ENCODE measurements at regions not wholly inside any gene's neighbourhood (a gene's known extent, or its start where the extent isn't known, plus 50 kb on each side); places are given as distances from the start of the nearest gene placed in this dataset.
A peak's percentile ranks its signal among the peaks of the same experiment; 100 is the strongest.
"Not testable (repeated sequence)": the region's sequence is repeated elsewhere in the genome, so short reads cannot be mapped to it uniquely, and the experiment has no call there.

- no peak for TF ChIP-seq GATA1 (IDR thresholded peaks at IDR 0.05; ENCODE audit: low read depth, low read length)
- no peak for TF ChIP-seq POLR2A (IDR thresholded peaks at IDR 0.05; ENCODE audit: low read length)
- DNase-seq, result no peak
Measured at GRCh38 chr13:38415233-38415632, 65.6 kb downstream of the UFM1 start.

GRCh38 chr13:38417241-38417640 lies 67.6 kb downstream of the UFM1 start:
- DNase-seq, result no peak
- no peak for TF ChIP-seq GATA1 (IDR thresholded peaks at IDR 0.05; ENCODE audit: low read depth, low read length)
- no peak for TF ChIP-seq POLR2A (IDR thresholded peaks at IDR 0.05; ENCODE audit: low read length)

DNA sequence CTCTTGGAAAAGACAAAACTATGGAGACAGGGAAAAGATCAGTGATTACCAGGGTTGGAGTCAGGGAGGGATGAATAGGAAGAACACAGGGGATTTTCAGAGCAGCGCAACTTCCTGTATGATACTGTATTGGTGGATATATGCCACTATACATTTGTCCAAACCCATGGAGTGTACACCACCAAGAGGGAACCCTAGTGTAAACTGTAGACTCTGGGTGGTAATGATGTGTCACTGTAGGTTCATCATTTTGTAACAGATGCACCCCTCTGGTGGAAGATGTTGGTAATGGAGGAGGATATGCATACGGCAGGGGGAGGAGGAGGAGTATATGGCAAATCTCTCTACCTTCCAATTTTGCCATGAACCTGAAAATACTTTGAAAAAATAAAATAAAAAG lies 68.1 kb downstream of the UFM1 start:
- DNase-seq, result peak; percentile 6 to 28

DNA sequence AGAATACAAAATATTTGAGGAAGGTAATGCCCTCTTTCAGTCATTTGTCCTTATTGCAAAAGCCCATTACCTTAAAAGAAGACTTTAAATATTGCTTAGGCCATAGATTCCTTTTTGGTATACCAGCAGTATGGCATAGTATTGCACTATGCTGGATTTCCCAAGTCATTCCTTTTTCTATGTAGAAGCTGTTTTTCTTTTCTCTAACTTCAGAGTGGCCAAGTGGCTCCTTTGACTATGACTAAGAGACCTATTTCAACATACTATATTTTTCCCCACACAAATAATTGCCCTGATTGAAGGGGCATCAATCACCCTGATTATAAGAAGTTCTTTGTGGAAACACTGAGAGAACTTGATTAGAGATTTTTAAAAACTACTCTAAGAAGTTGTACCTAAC lies 68.6 kb downstream of the UFM1 start:
- DNase-seq, result no peak
- no peak for TF ChIP-seq GATA1 (IDR thresholded peaks at IDR 0.05; ENCODE audit: low read depth, low read length)
- no peak for TF ChIP-seq POLR2A (IDR thresholded peaks at IDR 0.05; ENCODE audit: low read length)

More for the DNA sequence above, 68.1 kb downstream of the UFM1 start:
- TF ChIP-seq POLR2A (IDR thresholded peaks at IDR 0.05; ENCODE audit: low read length) (no peak), GATA1 (IDR thresholded peaks at IDR 0.05; ENCODE audit: low read depth, low read length) (no peak)

DNA sequence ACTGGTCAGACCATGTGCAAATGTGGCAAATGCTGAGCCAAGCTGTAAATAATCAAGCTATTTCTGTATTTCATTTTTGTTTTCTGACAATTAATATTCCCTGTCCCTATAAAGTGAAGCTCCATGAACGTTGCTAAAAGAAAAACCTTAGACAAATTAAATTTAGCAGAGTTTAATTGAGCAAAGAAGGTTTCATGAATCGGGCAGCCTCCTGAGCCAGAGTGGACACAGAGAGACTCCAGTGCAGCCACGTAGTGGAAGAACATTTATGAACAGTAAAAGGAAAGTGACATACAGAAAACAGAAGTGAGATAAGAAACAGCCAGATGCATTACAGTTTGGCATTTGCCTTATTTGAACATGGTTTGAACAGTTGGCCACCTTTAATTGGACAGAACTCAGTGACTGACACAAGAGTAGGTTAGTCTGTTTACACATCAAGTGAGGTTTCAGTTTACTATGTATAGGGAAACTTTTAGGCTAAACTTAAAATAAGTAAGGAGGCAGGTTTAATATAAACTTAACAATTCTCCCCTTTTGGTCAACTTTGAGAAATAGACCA lies 69.7 kb downstream of the UFM1 start:
- no peak for DNase-seq
- TF ChIP-seq GATA1 (IDR thresholded peaks at IDR 0.05; ENCODE audit: low read depth, low read length) (no peak), POLR2A (IDR thresholded peaks at IDR 0.05; ENCODE audit: low read length) (no peak)

- DNase-seq, result no peak
- TF ChIP-seq POLR2A (IDR thresholded peaks at IDR 0.05; ENCODE audit: low read length) (no peak), GATA1 (IDR thresholded peaks at IDR 0.05; ENCODE audit: low read depth, low read length) (no peak)
Measured at GRCh38 chr13:38421590-38422560, 72.2 kb downstream of the UFM1 start.

GRCh38 chr13:38429916-38430315 lies 80.3 kb downstream of the UFM1 start:
- no peak for TF ChIP-seq POLR2A (IDR thresholded peaks at IDR 0.05; ENCODE audit: low read length)
- no peak for TF ChIP-seq GATA1 (IDR thresholded peaks at IDR 0.05; ENCODE audit: low read depth, low read length)

GRCh38 chr13:38430796-38431195 lies 81.1 kb downstream of the UFM1 start:
- TF ChIP-seq GATA1 (IDR thresholded peaks at IDR 0.05; ENCODE audit: low read depth, low read length), result no peak
- TF ChIP-seq POLR2A (IDR thresholded peaks at IDR 0.05; ENCODE audit: low read length), result no peak
- no peak for DNase-seq

More at GRCh38 chr13:38429916-38430315, 80.3 kb downstream of the UFM1 start:
- no peak for DNase-seq

GRCh38 chr13:38440666-38441065 lies 91.0 kb downstream of the UFM1 start:
- TF ChIP-seq POLR2A (IDR thresholded peaks at IDR 0.05; ENCODE audit: low read length) (no peak), GATA1 (IDR thresholded peaks at IDR 0.05; ENCODE audit: low read depth, low read length) (no peak)
- no peak for DNase-seq

DNA sequence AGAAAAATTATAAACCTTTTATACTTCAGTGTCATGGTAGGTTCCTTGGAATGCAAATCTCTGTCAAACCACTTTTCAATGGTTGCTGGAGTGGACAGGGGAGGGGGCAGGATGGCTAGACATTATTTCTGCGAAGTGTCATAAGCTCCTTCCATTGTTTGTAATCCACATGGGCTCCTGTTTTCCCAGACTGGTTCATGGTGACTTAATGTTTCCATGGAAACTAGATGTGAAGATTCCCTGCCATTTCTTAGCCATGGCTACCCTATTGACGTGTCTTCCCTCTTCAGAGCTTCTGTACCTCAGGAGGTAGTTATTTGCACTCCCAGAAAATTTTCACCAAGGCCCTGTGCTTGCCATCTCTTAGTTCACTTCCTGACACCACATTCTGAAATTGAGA lies 95.3 kb downstream of the UFM1 start:
- no peak for DNase-seq

DNA sequence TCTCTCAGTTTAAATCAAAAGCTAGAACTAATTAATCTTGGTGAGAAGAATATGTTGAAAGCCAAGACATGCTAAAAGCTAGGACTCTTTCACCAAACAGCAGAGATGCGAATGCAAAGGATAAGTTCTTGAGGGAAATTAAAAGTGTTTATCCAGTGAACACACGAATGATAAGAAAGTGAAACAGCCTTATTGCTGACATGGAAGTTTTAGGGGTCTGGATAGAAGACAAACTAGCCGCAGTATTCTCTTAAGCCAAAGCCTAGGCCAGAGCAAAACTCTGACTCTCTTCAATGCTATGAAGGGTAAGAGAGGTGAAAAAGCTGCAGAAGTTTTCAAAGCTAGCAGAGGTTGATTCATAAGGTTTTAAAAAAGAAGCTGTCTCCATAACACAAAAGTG lies 103.0 kb downstream of the UFM1 start:
- no peak for TF ChIP-seq POLR2A (IDR thresholded peaks at IDR 0.05; ENCODE audit: low read length)
- TF ChIP-seq GATA1 (IDR thresholded peaks at IDR 0.05; ENCODE audit: low read depth, low read length), result no peak

More for the DNA sequence above, 95.3 kb downstream of the UFM1 start:
- TF ChIP-seq POLR2A (IDR thresholded peaks at IDR 0.05; ENCODE audit: low read length) (no peak), GATA1 (IDR thresholded peaks at IDR 0.05; ENCODE audit: low read depth, low read length) (no peak)

GRCh38 chr13:38462605-38463004 lies 113.0 kb downstream of the UFM1 start:
- DNase-seq, result no peak
- no peak for TF ChIP-seq POLR2A (IDR thresholded peaks at IDR 0.05; ENCODE audit: low read length)
- no peak for TF ChIP-seq GATA1 (IDR thresholded peaks at IDR 0.05; ENCODE audit: low read depth, low read length)

More for the DNA sequence above, 103.0 kb downstream of the UFM1 start:
- DNase-seq, result no peak

DNA sequence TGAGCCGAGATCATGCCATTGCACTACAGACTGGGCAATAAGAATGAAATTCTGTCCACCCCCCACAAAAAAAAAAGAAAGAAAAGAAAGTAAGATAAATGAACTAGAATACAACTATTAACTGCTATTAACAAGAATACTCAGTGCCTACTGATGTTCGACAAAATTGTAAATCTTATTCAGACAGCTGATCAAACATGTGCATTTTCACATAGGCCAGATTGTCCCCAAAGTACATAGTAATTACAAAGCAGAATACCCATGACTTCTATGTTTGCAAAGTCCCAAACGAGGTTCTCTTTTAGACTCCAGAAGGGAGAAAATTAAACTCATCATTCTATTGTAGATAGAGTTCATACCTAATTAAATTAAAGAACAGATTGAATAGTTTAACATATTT lies 113.4 kb downstream of the UFM1 start:
- DNase-seq, result no peak
- TF ChIP-seq GATA1 (IDR thresholded peaks at IDR 0.05; ENCODE audit: low read depth, low read length) (no peak), POLR2A (IDR thresholded peaks at IDR 0.05; ENCODE audit: low read length) (no peak)

- DNase-seq, result not testable (repeated sequence)
Measured at GRCh38 chr13:38472411-38472810, 122.8 kb downstream of the UFM1 start.

DNA sequence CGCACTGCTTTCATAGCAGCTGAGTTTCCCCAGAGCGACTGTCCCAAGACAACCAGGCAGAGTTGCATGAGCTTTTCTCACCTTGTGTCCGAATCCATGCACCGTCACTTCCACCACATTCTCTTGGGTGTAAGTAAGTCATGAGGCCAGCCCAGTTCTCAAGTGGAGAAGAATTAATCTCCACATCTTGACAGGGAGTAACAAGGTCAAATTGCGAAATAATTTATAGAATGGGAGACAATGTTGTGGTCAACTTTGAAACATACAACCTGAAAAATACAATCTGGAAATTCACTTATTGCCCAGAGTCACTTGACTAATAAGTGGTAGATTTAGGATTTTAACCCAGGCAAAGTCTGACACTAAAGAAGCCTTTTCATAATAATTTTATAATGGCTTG lies 123.7 kb downstream of the UFM1 start:
- no peak for TF ChIP-seq POLR2A (IDR thresholded peaks at IDR 0.05; ENCODE audit: low read length)
- TF ChIP-seq GATA1 (IDR thresholded peaks at IDR 0.05; ENCODE audit: low read depth, low read length), result no peak
- no peak for DNase-seq
